ENCODE measurements at regions not wholly inside any gene's neighbourhood (a gene's known extent, or its start where the extent isn't known, plus 50 kb on each side); places are given as distances from the start of the nearest gene placed in this dataset.
A peak's percentile ranks its signal among the peaks of the same experiment; 100 is the strongest.
"Not testable (repeated sequence)": the region's sequence is repeated elsewhere in the genome, so short reads cannot be mapped to it uniquely, and the experiment has no call there.

DNA sequence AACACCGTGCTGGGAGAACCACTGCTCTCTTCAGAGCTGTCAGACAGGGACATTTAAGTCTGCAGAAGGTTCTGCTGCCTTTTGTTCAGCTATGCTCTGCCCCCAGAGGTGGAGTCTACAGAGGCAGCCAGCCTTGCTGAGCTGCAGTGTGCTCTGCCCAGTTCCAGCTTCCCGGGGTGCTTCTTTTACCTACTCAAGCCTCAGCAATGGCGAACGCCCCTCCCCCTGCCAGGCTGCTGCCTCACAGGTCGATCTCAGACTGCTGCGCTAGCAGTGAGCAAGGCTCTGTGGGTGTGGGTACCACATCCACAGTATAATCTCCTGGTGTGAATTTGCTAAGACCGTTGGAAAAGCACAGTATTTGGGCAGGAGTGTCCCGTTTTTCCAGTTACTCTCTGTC, 133.1 kb upstream of the PHYHIPL start:
- H2BK120ac ChIP-seq (ENCODE audit: low read depth, low read length); DNase-seq (ENCODE audit: low spot score); H3K9me3 ChIP-seq (replicated peaks in 1 of 2; ENCODE audit: control insufficient read depth in 2 of 2, insufficient read depth in 1 of 2, low read depth in 1 of 2, low read length in 2 of 2); H2BK5ac ChIP-seq (ENCODE audit: low read length); H3K4me3 ChIP-seq (ENCODE audit: low read length in 2 of 2); H2AK5ac ChIP-seq (ENCODE audit: low read depth, low read length); H4K8ac ChIP-seq (ENCODE audit: low read depth, low read length); H3K4me1 ChIP-seq (ENCODE audit: control insufficient read depth in 2 of 2, insufficient read depth in 1 of 2, low read depth in 1 of 2, low read length in 2 of 2); H3K9ac ChIP-seq (ENCODE audit: low read depth, low read length, poor library complexity); H3K27me3 ChIP-seq (ENCODE audit: control insufficient read depth in 3 of 3, insufficient read depth in 3 of 3, low read depth in 1 of 3, low read length in 3 of 3); H2BK12ac ChIP-seq (ENCODE audit: low read length); H2AFZ ChIP-seq (ENCODE audit: low read length); H3K36me3 ChIP-seq (replicated peaks in 1 of 2; ENCODE audit: control insufficient read depth in 2 of 2, insufficient read depth in 2 of 2, low read length in 2 of 2); H3K27ac ChIP-seq (replicated peaks; ENCODE audit: low read length); H3K4me2 ChIP-seq (ENCODE audit: insufficient read depth, low read length, poor library complexity, severe bottlenecking); H3K23ac ChIP-seq (ENCODE audit: low read depth, low read length, poor library complexity); H3K79me1 ChIP-seq (ENCODE audit: low read depth, low read length); H2BK15ac ChIP-seq (ENCODE audit: low read length); H3K14ac ChIP-seq (ENCODE audit: low read length): not testable (repeated sequence)
- Histone ChIP-seq H3K4ac (ENCODE audit: low read length) (peak overlapping the region; percentile 53), H4K91ac (ENCODE audit: low read depth, low read length, poor library complexity) (peak overlapping the region; percentile 24), H3K18ac (ENCODE audit: low read length) (peak overlapping the region; percentile 64)
- WGBS, 2 donors (ENCODE audit: extremely low coverage in 2 of 2, insufficient read length in 2 of 2, insufficient replicate concordance in 1 of 2): no CpG with 5 or more reads among the region's 8 CpGs

- Histone ChIP-seq H3K18ac (ENCODE audit: low read length) (no peak overlapping the region), H3K23ac (ENCODE audit: low read depth, low read length, poor library complexity) (no peak overlapping the region), H3K79me1 (ENCODE audit: low read depth, low read length) (no peaks in the 10 kb centered on the region), H3K27ac (replicated peaks; ENCODE audit: low read length) (no peak overlapping the region), H3K9me3 (replicated peaks in 1 of 2; ENCODE audit: control insufficient read depth in 2 of 2, insufficient read depth in 1 of 2, low read depth in 1 of 2, low read length in 2 of 2) (no peaks in the 10 kb centered on the region), H3K9ac (ENCODE audit: low read depth, low read length, poor library complexity) (no peak overlapping the region), H2AK5ac (ENCODE audit: low read depth, low read length) (no peak overlapping the region), H4K91ac (ENCODE audit: low read depth, low read length, poor library complexity) (no peak overlapping the region), H4K8ac (ENCODE audit: low read depth, low read length) (no peak overlapping the region), H2BK12ac (ENCODE audit: low read length) (no peak overlapping the region), H3K4ac (ENCODE audit: low read length) (no peak overlapping the region), H2BK15ac (ENCODE audit: low read length) (no peak overlapping the region), H3K4me1 (ENCODE audit: control insufficient read depth in 2 of 2, insufficient read depth in 1 of 2, low read depth in 1 of 2, low read length in 2 of 2) (peaks cover 0 to 2% of the 10 kb centered on the region in 2 donors), H3K14ac (ENCODE audit: low read length) (no peak overlapping the region), H2AFZ (ENCODE audit: low read length) (no peak overlapping the region), H3K27me3 (ENCODE audit: control insufficient read depth in 3 of 3, insufficient read depth in 3 of 3, low read depth in 1 of 3, low read length in 3 of 3) (no peaks in the 10 kb centered on the region), H3K36me3 (replicated peaks in 1 of 2; ENCODE audit: control insufficient read depth in 2 of 2, insufficient read depth in 2 of 2, low read length in 2 of 2) (no peaks in the 10 kb centered on the region), H2BK120ac (ENCODE audit: low read depth, low read length) (no peak overlapping the region), H3K4me3 (ENCODE audit: low read length in 2 of 2) (no peak overlapping the region), H2BK5ac (ENCODE audit: low read length) (no peak overlapping the region), H3K4me2 (ENCODE audit: insufficient read depth, low read length, poor library complexity, severe bottlenecking) (no peak overlapping the region)
- no peak for DNase-seq (ENCODE audit: low spot score)
- no CpG with 5 or more reads among the region's 4 CpGs for WGBS, 2 donors (ENCODE audit: extremely low coverage in 2 of 2, insufficient read length in 2 of 2, insufficient replicate concordance in 1 of 2)
Measured at GRCh38 chr10:59047180-59047579, 129.3 kb upstream of the PHYHIPL start.

- no peak overlapping the region for H4K8ac ChIP-seq (ENCODE audit: low read depth, low read length)
- DNase-seq (ENCODE audit: low spot score): no peak
- H3K27ac ChIP-seq (replicated peaks; ENCODE audit: low read length): no peak overlapping the region
- WGBS, 2 donors (ENCODE audit: extremely low coverage in 2 of 2, insufficient read length in 2 of 2, insufficient replicate concordance in 1 of 2): no CpG with 5 or more reads among the region's 5 CpGs
- no peak overlapping the region for H3K18ac ChIP-seq (ENCODE audit: low read length)
- no peak overlapping the region for H3K4me3 ChIP-seq (ENCODE audit: low read length in 2 of 2)
- no peak overlapping the region for H4K91ac ChIP-seq (ENCODE audit: low read depth, low read length, poor library complexity)
- no peak overlapping the region for H3K9ac ChIP-seq (ENCODE audit: low read depth, low read length, poor library complexity)
- H3K23ac ChIP-seq (ENCODE audit: low read depth, low read length, poor library complexity): no peak overlapping the region
- peaks cover 0 to 2% of the 10 kb centered on the region in 2 donors for H3K4me1 ChIP-seq (ENCODE audit: control insufficient read depth in 2 of 2, insufficient read depth in 1 of 2, low read depth in 1 of 2, low read length in 2 of 2)
- no peaks in the 10 kb centered on the region for H3K9me3 ChIP-seq (replicated peaks in 1 of 2; ENCODE audit: control insufficient read depth in 2 of 2, insufficient read depth in 1 of 2, low read depth in 1 of 2, low read length in 2 of 2)
- H2AFZ ChIP-seq (ENCODE audit: low read length): no peak overlapping the region
- no peaks in the 10 kb centered on the region for H3K27me3 ChIP-seq (ENCODE audit: control insufficient read depth in 3 of 3, insufficient read depth in 3 of 3, low read depth in 1 of 3, low read length in 3 of 3)
- no peak overlapping the region for H3K4ac ChIP-seq (ENCODE audit: low read length)
- H3K4me2 ChIP-seq (ENCODE audit: insufficient read depth, low read length, poor library complexity, severe bottlenecking): no peak overlapping the region
- H3K79me1 ChIP-seq (ENCODE audit: low read depth, low read length): no peaks in the 10 kb centered on the region
- H2BK15ac ChIP-seq (ENCODE audit: low read length): no peak overlapping the region
- no peaks in the 10 kb centered on the region for H3K36me3 ChIP-seq (replicated peaks in 1 of 2; ENCODE audit: control insufficient read depth in 2 of 2, insufficient read depth in 2 of 2, low read length in 2 of 2)
- no peak overlapping the region for H3K14ac ChIP-seq (ENCODE audit: low read length)
- H2BK120ac ChIP-seq (ENCODE audit: low read depth, low read length): no peak overlapping the region
- H2BK5ac ChIP-seq (ENCODE audit: low read length): no peak overlapping the region
- no peak overlapping the region for H2AK5ac ChIP-seq (ENCODE audit: low read depth, low read length)
- H2BK12ac ChIP-seq (ENCODE audit: low read length): no peak overlapping the region
Measured at GRCh38 chr10:59047957-59048618, 128.4 kb upstream of the PHYHIPL start.

- DNase-seq (ENCODE audit: low spot score); H3K27ac ChIP-seq (replicated peaks; ENCODE audit: low read length); H3K9ac ChIP-seq (ENCODE audit: low read depth, low read length, poor library complexity); H3K18ac ChIP-seq (ENCODE audit: low read length); H2BK15ac ChIP-seq (ENCODE audit: low read length); H3K14ac ChIP-seq (ENCODE audit: low read length); H2AFZ ChIP-seq (ENCODE audit: low read length); H2BK120ac ChIP-seq (ENCODE audit: low read depth, low read length); H2AK5ac ChIP-seq (ENCODE audit: low read depth, low read length); H2BK5ac ChIP-seq (ENCODE audit: low read length); H3K4me2 ChIP-seq (ENCODE audit: insufficient read depth, low read length, poor library complexity, severe bottlenecking); H3K36me3 ChIP-seq (replicated peaks in 1 of 2; ENCODE audit: control insufficient read depth in 2 of 2, insufficient read depth in 2 of 2, low read length in 2 of 2); H3K79me1 ChIP-seq (ENCODE audit: low read depth, low read length); H3K23ac ChIP-seq (ENCODE audit: low read depth, low read length, poor library complexity); H3K4ac ChIP-seq (ENCODE audit: low read length); H3K4me1 ChIP-seq (ENCODE audit: control insufficient read depth in 2 of 2, insufficient read depth in 1 of 2, low read depth in 1 of 2, low read length in 2 of 2); H4K8ac ChIP-seq (ENCODE audit: low read depth, low read length); H3K4me3 ChIP-seq (ENCODE audit: low read length in 2 of 2); H3K9me3 ChIP-seq (replicated peaks in 1 of 2; ENCODE audit: control insufficient read depth in 2 of 2, insufficient read depth in 1 of 2, low read depth in 1 of 2, low read length in 2 of 2); H4K91ac ChIP-seq (ENCODE audit: low read depth, low read length, poor library complexity); H3K27me3 ChIP-seq (ENCODE audit: control insufficient read depth in 3 of 3, insufficient read depth in 3 of 3, low read depth in 1 of 3, low read length in 3 of 3); H2BK12ac ChIP-seq (ENCODE audit: low read length): not testable (repeated sequence)
- WGBS, 2 donors (ENCODE audit: extremely low coverage in 2 of 2, insufficient read length in 2 of 2, insufficient replicate concordance in 1 of 2): no CpG with 5 or more reads among the region's 2 CpGs
Measured at GRCh38 chr10:59053502-59053901, 122.9 kb upstream of the PHYHIPL start.
